ENCODE measurements at regions not wholly inside any gene's neighbourhood (a gene's known extent, or its start where the extent isn't known, plus 50 kb on each side); places are given as distances from the start of the nearest gene placed in this dataset.
"Not testable (repeated sequence)": the region's sequence is repeated elsewhere in the genome, so short reads cannot be mapped to it uniquely, and the experiment has no call there.

DNA sequence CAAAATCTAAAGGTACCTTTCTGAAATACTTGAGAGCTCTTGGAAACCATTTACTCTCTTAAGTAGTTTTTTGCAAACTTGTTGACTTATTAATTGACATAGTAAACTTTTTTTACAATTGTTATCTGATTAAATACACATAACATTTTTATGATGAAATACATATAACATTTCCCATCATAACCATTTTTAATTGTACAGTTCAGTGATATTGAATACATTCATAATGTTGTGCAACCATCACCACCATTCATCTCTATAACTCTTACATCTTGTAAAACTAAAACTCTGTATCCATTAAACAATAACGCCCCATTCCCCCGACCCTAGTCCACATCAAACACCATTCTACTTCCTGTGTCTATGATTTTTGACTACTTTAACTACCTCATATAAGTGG, 95.7 kb upstream of the ZNF648 start:
- no peak overlapping the region for H3K4me3 ChIP-seq (ENCODE audit: low read depth, low read length)
- WGBS: 76% methylated on average over 2 of the region's 2 CpGs
- H3K36me3 ChIP-seq (ENCODE audit: insufficient read depth): no peaks in the 10 kb centered on the region
- no peak for DNase-seq (ENCODE audit: extremely low spot score)
- H3K27ac ChIP-seq (ENCODE audit: low read depth): no peak overlapping the region
- no peaks in the 10 kb centered on the region for H3K4me1 ChIP-seq (ENCODE audit: insufficient read depth)

DNA sequence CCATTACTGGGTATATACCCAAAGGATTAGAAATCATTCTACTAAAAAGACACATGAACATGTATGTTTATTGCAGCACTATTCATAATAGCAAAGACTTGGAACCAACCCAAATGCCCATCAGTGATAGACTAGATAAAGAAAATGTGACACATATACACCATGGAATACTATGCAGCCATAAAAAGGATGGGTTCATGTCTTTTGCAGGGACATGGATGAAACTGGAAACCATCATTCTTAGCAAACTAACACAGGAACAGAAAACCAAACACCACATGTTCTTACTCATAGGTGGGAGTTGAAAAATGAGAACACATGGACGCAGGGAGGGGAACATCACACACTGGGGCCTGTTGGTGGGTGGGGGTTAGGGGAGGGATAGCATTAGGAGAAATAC, 92.9 kb upstream of the ZNF648 start:
- not testable (repeated sequence) for DNase-seq (ENCODE audit: extremely low spot score); H3K27ac ChIP-seq (ENCODE audit: low read depth); H3K4me1 ChIP-seq (ENCODE audit: insufficient read depth); H3K36me3 ChIP-seq (ENCODE audit: insufficient read depth); H3K4me3 ChIP-seq (ENCODE audit: low read depth, low read length)
- WGBS: 96% methylated on average over 1 of the region's 1 CpG

- Histone ChIP-seq H3K36me3 (ENCODE audit: insufficient read depth) (no peaks in the 10 kb centered on the region), H3K27ac (ENCODE audit: low read depth) (no peak overlapping the region), H3K4me3 (ENCODE audit: low read depth, low read length) (no peak overlapping the region), H3K4me1 (ENCODE audit: insufficient read depth) (peaks cover 1% of the 10 kb centered on the region)
- DNase-seq (ENCODE audit: extremely low spot score): no peak
- 71% methylated on average over 6 of the region's 6 CpGs for WGBS
Observed at GRCh38 chr1:182149411-182149965, 88.0 kb upstream of the ZNF648 start.

- H3K4me3 ChIP-seq (ENCODE audit: low read depth, low read length): no peak overlapping the region
- no peak for DNase-seq (ENCODE audit: extremely low spot score)
- no peaks in the 10 kb centered on the region for H3K36me3 ChIP-seq (ENCODE audit: insufficient read depth)
- H3K4me1 ChIP-seq (ENCODE audit: insufficient read depth): peaks cover 1% of the 10 kb centered on the region
- 92% methylated on average over 5 of the region's 5 CpGs for WGBS
- H3K27ac ChIP-seq (ENCODE audit: low read depth): no peak overlapping the region
Observed at GRCh38 chr1:182147951-182148350, 86.4 kb upstream of the ZNF648 start.

DNA sequence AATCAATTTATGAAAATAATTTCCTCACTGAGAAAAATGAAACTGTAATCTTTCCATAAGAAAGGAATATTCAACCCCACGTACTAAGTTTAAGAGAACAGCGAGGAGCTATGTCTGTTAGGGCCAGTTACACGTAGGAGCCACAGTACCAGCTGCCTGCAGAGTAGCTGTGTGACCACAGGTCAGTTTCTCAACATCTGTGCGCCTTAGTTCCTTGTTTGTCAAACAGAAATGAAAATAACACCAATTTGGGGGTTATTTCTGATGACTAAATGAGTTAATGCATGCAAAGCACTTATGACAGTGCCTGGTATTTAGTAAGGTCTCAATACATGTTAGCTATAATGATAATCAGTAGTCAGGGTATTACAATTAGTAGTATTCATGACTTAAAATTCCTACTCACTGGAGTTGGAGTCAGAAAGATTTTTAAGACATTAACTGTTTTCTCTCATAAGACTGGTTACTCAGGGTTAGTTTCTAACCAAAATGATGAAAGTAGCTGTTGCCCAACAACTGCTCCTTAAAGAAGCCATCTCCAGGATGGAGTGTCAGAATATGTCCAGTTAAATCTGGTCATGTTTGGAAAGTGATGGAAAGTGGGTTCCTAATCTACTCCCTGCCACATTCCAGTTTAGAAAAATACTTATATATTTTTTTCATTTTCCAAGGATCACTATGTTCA, 85.8 kb upstream of the ZNF648 start:
- no peak for DNase-seq (ENCODE audit: extremely low spot score)

DNA sequence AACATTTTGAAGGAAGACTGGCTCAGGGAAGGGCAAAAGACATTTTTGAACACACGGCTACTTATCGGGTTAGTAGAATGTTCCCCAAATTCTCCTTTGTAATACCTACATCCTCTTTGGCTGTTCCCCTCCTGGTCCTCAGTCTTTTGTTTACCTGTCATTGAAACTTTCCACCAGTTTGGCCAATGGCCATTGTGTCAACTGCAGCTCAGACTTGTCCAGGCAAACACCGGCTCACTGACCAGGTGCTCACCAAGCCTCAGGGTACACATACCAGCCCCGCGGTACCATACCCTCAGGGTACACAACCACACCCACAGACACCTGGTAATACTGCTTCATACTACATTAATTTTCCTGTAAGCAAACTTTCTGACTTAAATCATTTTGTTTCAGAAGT, 84.8 kb upstream of the ZNF648 start:
- DNase-seq (ENCODE audit: extremely low spot score): no peak
- Histone ChIP-seq H3K27ac (ENCODE audit: low read depth) (peak overlapping the region; percentile 16), H3K4me3 (ENCODE audit: low read depth, low read length) (no peak overlapping the region), H3K36me3 (ENCODE audit: insufficient read depth) (no peaks in the 10 kb centered on the region), H3K4me1 (ENCODE audit: insufficient read depth) (peaks cover 1% of the 10 kb centered on the region)
- WGBS: 80% methylated on average over 5 of the region's 5 CpGs

More for the DNA sequence above, 85.8 kb upstream of the ZNF648 start:
- Histone ChIP-seq H3K27ac (ENCODE audit: low read depth) (no peak overlapping the region), H3K4me1 (ENCODE audit: insufficient read depth) (peaks cover 1% of the 10 kb centered on the region), H3K36me3 (ENCODE audit: insufficient read depth) (no peaks in the 10 kb centered on the region), H3K4me3 (ENCODE audit: low read depth, low read length) (no peak overlapping the region)
- WGBS: 88% methylated on average over 4 of the region's 4 CpGs

DNA sequence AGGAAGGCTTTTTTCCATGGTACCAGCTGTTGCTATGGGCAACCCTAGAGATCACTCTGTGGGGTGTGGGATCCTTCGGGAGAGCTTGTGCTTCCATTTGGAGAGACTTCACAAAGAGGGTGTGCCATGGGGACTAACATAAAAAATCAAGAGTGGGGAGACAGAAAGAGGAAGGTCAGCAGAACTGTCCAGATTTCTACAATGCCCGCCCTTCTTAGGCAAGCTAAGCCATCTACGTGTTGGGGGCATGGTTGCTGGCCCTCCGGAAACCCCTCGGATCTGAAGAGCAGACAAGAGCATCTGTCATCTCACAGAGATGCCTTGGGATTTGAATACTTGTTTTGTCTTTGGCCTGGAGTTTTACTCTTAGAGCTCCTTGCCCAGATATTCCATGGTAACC, 83.9 kb upstream of the ZNF648 start:
- Histone ChIP-seq H3K4me1 (ENCODE audit: insufficient read depth) (peaks cover 1% of the 10 kb centered on the region), H3K36me3 (ENCODE audit: insufficient read depth) (no peaks in the 10 kb centered on the region), H3K27ac (ENCODE audit: low read depth) (peak overlapping the region; percentile 92), H3K4me3 (ENCODE audit: low read depth, low read length) (no peak overlapping the region)
- no peak for DNase-seq (ENCODE audit: extremely low spot score)
- WGBS: 90% methylated on average over 5 of the region's 5 CpGs

DNA sequence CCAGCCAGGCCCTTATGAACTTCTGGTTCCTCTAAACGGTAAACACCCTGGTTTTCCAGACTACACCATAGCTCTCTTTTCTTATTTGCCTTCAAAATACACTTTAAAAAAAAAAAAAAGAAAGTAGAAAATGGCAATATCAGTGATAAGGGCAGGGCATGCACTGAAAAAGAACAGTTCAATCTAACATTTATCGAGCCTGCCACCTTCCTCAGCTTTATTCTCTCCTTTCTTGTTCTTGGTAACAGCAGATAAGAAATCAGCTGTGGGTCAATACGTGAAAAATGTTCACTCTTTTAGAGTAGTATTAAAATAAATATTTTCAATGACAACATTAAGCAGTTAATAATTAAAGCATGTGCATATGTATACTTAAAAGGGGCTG, 83.1 kb upstream of the ZNF648 start:
- H3K4me3 ChIP-seq (ENCODE audit: low read depth, low read length): no peak overlapping the region
- H3K4me1 ChIP-seq (ENCODE audit: insufficient read depth): peaks cover 1% of the 10 kb centered on the region
- DNase-seq (ENCODE audit: extremely low spot score): no peak
- H3K36me3 ChIP-seq (ENCODE audit: insufficient read depth): no peaks in the 10 kb centered on the region
- peak overlapping the region; percentile 92 for H3K27ac ChIP-seq (ENCODE audit: low read depth)
- WGBS: 27% methylated on average over 3 of the region's 3 CpGs

DNA sequence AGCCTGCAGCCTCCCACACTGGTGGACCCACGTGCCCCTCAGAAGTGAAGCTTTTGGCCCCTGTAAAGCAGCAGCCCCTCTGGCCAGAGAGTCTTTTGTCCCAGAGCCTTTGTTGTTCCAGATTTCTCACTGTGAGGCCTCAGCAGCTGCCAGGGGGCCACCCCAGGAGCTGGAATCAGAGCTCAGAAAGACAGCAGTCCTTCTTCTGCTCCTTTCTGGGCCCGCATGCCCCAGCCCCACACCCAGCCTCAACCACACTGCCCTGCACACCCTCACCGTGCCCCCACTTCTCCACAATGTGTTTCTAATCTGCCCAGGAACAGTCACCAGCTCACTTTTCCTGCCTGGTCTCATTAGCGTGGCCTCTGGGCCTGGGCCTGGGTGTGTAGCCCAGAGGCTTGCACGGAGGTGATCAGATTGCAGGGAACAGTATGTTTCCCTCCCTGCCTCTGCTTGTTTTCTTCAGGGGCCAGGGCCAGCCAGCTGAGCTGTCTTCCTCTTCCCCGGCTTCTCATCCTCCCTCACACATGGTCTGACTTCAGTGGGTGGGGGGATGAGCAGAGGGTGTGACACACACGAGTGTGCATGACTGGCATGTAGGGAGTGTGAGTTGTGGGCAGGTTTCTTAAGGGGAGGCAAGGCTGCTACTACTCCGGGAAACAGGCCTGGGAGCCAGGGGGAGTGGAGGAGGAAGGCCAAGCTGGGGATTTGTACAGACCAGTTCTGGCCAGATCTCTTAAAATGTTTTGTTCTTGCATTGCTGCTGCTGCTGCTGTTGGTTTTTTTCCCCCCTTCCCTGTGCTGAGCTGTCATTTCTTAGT, 82.5 kb upstream of the ZNF648 start:
- Histone ChIP-seq H3K27ac (ENCODE audit: low read depth) (peak overlapping the region; percentile 87), H3K4me1 (ENCODE audit: insufficient read depth) (peaks cover 1% of the 10 kb centered on the region), H3K36me3 (ENCODE audit: insufficient read depth) (no peaks in the 10 kb centered on the region), H3K4me3 (ENCODE audit: low read depth, low read length) (no peak overlapping the region)
- peak; percentile 79 for DNase-seq (ENCODE audit: extremely low spot score)
- 17% methylated on average over 8 of the region's 8 CpGs for WGBS

DNA sequence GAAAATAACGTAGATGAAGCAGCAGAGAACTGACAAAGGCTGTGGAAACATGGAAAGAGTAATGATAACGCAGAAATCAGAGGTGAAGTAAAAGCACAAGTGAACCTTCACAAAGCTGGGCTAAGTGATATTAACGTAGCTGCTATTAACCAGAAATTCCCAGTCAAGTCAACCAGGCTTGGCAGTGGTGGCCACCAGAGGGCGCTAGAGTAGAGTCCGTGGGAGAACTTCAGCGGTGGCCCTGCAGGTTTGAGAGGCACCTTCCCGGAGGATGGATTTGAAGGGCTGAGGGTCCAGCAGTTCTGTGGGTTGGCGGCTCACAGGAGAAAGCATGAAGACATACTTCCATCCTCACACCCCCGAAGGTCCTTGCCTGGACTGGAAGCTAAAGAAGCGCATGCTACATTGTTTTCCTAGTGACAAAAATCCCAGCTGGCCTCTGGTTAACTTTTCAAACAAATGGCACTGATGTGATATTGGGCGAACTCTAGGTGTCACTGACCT, 81.7 kb upstream of the ZNF648 start:
- 19% methylated on average over 11 of the region's 11 CpGs for WGBS
- peak; percentile 80 for DNase-seq (ENCODE audit: extremely low spot score)
- H3K27ac ChIP-seq (ENCODE audit: low read depth): peak overlapping the region; percentile 87
- no peak overlapping the region for H3K4me3 ChIP-seq (ENCODE audit: low read depth, low read length)
- H3K36me3 ChIP-seq (ENCODE audit: insufficient read depth): no peaks in the 10 kb centered on the region
- H3K4me1 ChIP-seq (ENCODE audit: insufficient read depth): peaks cover 1% of the 10 kb centered on the region

- Histone ChIP-seq H3K36me3 (ENCODE audit: insufficient read depth) (no peaks in the 10 kb centered on the region), H3K4me3 (ENCODE audit: low read depth, low read length) (no peak overlapping the region), H3K4me1 (ENCODE audit: insufficient read depth) (peaks cover 1% of the 10 kb centered on the region), H3K27ac (ENCODE audit: low read depth) (no peak overlapping the region)
- WGBS: 79% methylated on average over 4 of the region's 4 CpGs
- no peak for DNase-seq (ENCODE audit: extremely low spot score)
Observed at GRCh38 chr1:182142621-182143020, 81.1 kb upstream of the ZNF648 start.

DNA sequence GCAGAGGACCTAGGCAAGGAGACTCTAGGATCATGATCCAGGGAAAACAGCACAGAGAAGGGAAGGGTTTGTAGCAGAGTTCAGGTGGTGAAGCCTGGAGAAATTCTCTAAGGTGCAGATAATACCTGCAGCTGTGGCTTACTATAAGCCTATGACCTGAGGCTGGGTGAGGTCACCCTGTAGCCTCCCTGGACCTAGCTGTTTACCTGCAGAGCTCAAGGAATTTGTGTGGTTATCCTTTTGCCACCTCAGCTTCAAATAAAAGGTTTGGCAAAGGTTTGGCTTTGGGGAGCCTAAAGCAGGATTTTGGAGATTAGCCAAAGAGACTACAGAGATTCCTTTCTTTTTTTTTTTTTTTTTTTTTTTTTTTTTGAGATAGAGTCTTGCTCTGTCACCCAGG, 79.5 kb upstream of the ZNF648 start:
- Histone ChIP-seq H3K36me3 (ENCODE audit: insufficient read depth) (no peaks in the 10 kb centered on the region), H3K4me3 (ENCODE audit: low read depth, low read length) (no peak overlapping the region), H3K4me1 (ENCODE audit: insufficient read depth) (peaks cover 1% of the 10 kb centered on the region), H3K27ac (ENCODE audit: low read depth) (no peak overlapping the region)
- no peak for DNase-seq (ENCODE audit: extremely low spot score)

DNA sequence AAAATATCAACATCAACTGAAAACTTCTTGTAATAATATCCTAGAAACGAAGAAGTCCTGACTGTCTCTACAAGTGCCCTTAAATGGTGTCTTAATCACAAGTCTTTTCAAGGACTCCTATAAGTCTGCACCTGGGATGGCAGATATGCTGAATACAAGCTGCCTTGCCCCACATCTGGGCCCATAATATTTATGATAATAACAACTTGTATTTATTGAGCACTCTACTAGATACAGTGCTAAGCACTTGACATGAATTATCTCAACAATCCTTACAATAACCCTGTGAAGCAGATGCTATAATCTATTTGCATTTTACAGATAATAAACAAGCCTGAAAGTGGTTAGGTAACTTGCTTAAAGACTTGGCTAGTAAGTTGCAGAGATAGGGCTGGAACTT, 78.0 kb upstream of the ZNF648 start:
- DNase-seq (ENCODE audit: extremely low spot score): no peak
- Histone ChIP-seq H3K4me3 (ENCODE audit: low read depth, low read length) (no peak overlapping the region), H3K4me1 (ENCODE audit: insufficient read depth) (no peaks in the 10 kb centered on the region), H3K27ac (ENCODE audit: low read depth) (no peak overlapping the region), H3K36me3 (ENCODE audit: insufficient read depth) (no peaks in the 10 kb centered on the region)
- WGBS: 78% methylated on average over 1 of the region's 1 CpG

DNA sequence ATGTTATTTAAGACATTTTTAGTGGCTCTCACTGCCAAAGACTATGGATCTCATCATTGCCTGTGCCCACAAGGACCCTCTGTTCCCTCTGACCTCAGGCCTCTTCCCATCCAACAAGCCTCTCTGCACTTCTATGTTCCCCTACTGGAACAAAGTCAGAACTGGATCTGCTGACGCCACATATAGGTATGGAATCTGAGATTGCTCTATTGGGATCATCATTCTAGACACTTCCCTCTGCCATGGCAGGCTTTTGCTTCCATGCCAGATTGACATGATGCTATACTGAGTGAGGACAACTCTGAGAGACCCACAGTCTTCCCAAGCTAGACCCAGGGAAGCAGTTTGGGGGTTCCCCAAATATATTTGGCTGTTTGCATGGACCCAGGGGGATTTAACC, 76.0 kb upstream of the ZNF648 start:
- no peaks in the 10 kb centered on the region for H3K4me1 ChIP-seq (ENCODE audit: insufficient read depth)
- H3K36me3 ChIP-seq (ENCODE audit: insufficient read depth): no peaks in the 10 kb centered on the region
- H3K27ac ChIP-seq (ENCODE audit: low read depth): no peak overlapping the region
- 86% methylated on average over 1 of the region's 1 CpG for WGBS
- DNase-seq (ENCODE audit: extremely low spot score): no peak
- no peak overlapping the region for H3K4me3 ChIP-seq (ENCODE audit: low read depth, low read length)

Data from urinary bladder (tissue), 3 donors.